ENCODE measurements at regions not wholly inside any gene's neighbourhood (a gene's known extent, or its start where the extent isn't known, plus 50 kb on each side); places are given as distances from the start of the nearest gene placed in this dataset.

GRCh38 chr2:34547340-34547739, 948.2 kb upstream of the FAM98A start:
- H3K4me1 ChIP-seq = no peaks in the 10 kb centered on the region; the same call in 1 of the 2 replicates

GRCh38 chr2:34545486-34546136, 946.5 kb upstream of the FAM98A start:
- Histone ChIP-seq H3K27me3 (no peaks in the 10 kb centered on the region), H3K4me3 (ENCODE audit: low read depth, low read length) (no peak overlapping the region), H3K9me3 (no peaks in the 10 kb centered on the region), H3K36me3 (no peaks in the 10 kb centered on the region), H3K4me1 (no peaks in the 10 kb centered on the region; the same call in 1 of the 2 replicates)
- no peak for TF ChIP-seq CTCF (IDR thresholded peaks at IDR 0.05; ENCODE audit: low read depth, low read length)
- peak; percentile 74 for DNase-seq

More at GRCh38 chr2:34547340-34547739, 948.2 kb upstream of the FAM98A start:
- Histone ChIP-seq H3K27me3 (no peaks in the 10 kb centered on the region), H3K9me3 (no peaks in the 10 kb centered on the region), H3K36me3 (no peaks in the 10 kb centered on the region), H3K4me3 (ENCODE audit: low read depth, low read length) (no peak overlapping the region)
- DNase-seq = no peak
- peak; percentile 20; the same call in 1 of the 2 replicates for TF ChIP-seq CTCF (IDR thresholded peaks at IDR 0.05; ENCODE audit: low read depth, low read length)

- Histone ChIP-seq H3K9me3 (no peaks in the 10 kb centered on the region), H3K4me1 (no peaks in the 10 kb centered on the region), H3K27me3 (no peaks in the 10 kb centered on the region), H3K36me3 (no peaks in the 10 kb centered on the region), H3K4me3 (ENCODE audit: low read depth, low read length) (no peak overlapping the region)
- no peak for TF ChIP-seq CTCF (IDR thresholded peaks at IDR 0.05; ENCODE audit: low read depth, low read length)
- no peak for DNase-seq
Measured at GRCh38 chr2:34534761-34535160, 935.7 kb upstream of the FAM98A start.

- H3K36me3 ChIP-seq = no peaks in the 10 kb centered on the region
- no peaks in the 10 kb centered on the region for H3K27me3 ChIP-seq
- H3K9me3 ChIP-seq = no peaks in the 10 kb centered on the region
- H3K4me1 ChIP-seq = no peaks in the 10 kb centered on the region
- DNase-seq = no peak
- no peak for TF ChIP-seq CTCF (IDR thresholded peaks at IDR 0.05; ENCODE audit: low read depth, low read length)
- no peak overlapping the region for H3K4me3 ChIP-seq (ENCODE audit: low read depth, low read length)
Measured at GRCh38 chr2:34534341-34534740, 935.2 kb upstream of the FAM98A start.

GRCh38 chr2:34533585-34534183, 934.6 kb upstream of the FAM98A start:
- Histone ChIP-seq H3K9me3 (no peaks in the 10 kb centered on the region), H3K4me1 (no peaks in the 10 kb centered on the region), H3K4me3 (ENCODE audit: low read depth, low read length) (no peak overlapping the region), H3K36me3 (no peaks in the 10 kb centered on the region), H3K27me3 (no peaks in the 10 kb centered on the region)
- no peak for TF ChIP-seq CTCF (IDR thresholded peaks at IDR 0.05; ENCODE audit: low read depth, low read length)
- DNase-seq = no peak

GRCh38 chr2:34529965-34530364, 930.9 kb upstream of the FAM98A start:
- DNase-seq = no peak
- H3K4me1 ChIP-seq = no peaks in the 10 kb centered on the region
- no peaks in the 10 kb centered on the region for H3K9me3 ChIP-seq
- TF ChIP-seq CTCF (IDR thresholded peaks at IDR 0.05; ENCODE audit: low read depth, low read length) = no peak
- no peak overlapping the region for H3K4me3 ChIP-seq (ENCODE audit: low read depth, low read length)
- no peaks in the 10 kb centered on the region for H3K36me3 ChIP-seq
- no peaks in the 10 kb centered on the region for H3K27me3 ChIP-seq
